ENCODE measurements at regions not wholly inside any gene's neighbourhood (a gene's known extent, or its start where the extent isn't known, plus 50 kb on each side); places are given as distances from the start of the nearest gene placed in this dataset.

GRCh38 chr7:17234030-17234397, 64.4 kb upstream of the AHR start:
- TF ChIP-seq POLR2A (IDR thresholded peaks at IDR 0.05) (no peak), CTCF (IDR thresholded peaks at IDR 0.05) (no peak)

All from uterus (tissue), 2 donors.